ENCODE measurements at regions not wholly inside any gene's neighbourhood (a gene's known extent, or its start where the extent isn't known, plus 50 kb on each side); places are given as distances from the start of the nearest gene placed in this dataset.

GRCh38 chr16:73255031-73255430 is 207.1 kb upstream of the ZFHX3 start:
- DNase-seq (ENCODE audit: low spot score), result no peak

- DNase-seq (ENCODE audit: low spot score), result no peak
Observed at GRCh38 chr16:73253922-73254480, 206.1 kb upstream of the ZFHX3 start.

GRCh38 chr16:73252446-73252845 is 204.5 kb upstream of the ZFHX3 start:
- DNase-seq (ENCODE audit: low spot score), result no peak

- DNase-seq (ENCODE audit: low spot score), result no peak
Observed at GRCh38 chr16:73251608-73252007, 203.7 kb upstream of the ZFHX3 start.

- DNase-seq (ENCODE audit: low spot score), result no peak
Observed at GRCh38 chr16:73248316-73248715, 200.4 kb upstream of the ZFHX3 start.

GRCh38 chr16:73240920-73241319 is 193.0 kb upstream of the ZFHX3 start:
- DNase-seq (ENCODE audit: low spot score), result no peak

GRCh38 chr16:73237601-73238000 is 189.7 kb upstream of the ZFHX3 start:
- no peak for DNase-seq (ENCODE audit: low spot score)

GRCh38 chr16:73234496-73234895 is 186.6 kb upstream of the ZFHX3 start:
- no peak for DNase-seq (ENCODE audit: low spot score)

- DNase-seq (ENCODE audit: low spot score), result no peak
Observed at GRCh38 chr16:73233846-73234424, 186.0 kb upstream of the ZFHX3 start.

- no peak for DNase-seq (ENCODE audit: low spot score)
Observed at GRCh38 chr16:73233329-73233765, 185.4 kb upstream of the ZFHX3 start.

GRCh38 chr16:73232555-73233328 is 184.8 kb upstream of the ZFHX3 start:
- no peak for DNase-seq (ENCODE audit: low spot score)

GRCh38 chr16:73231944-73232554 is 184.1 kb upstream of the ZFHX3 start:
- no peak for DNase-seq (ENCODE audit: low spot score)

GRCh38 chr16:73231379-73231778 is 183.5 kb upstream of the ZFHX3 start:
- no peak for DNase-seq (ENCODE audit: low spot score)

- DNase-seq (ENCODE audit: low spot score), result no peak
Observed at GRCh38 chr16:73230651-73231050, 182.7 kb upstream of the ZFHX3 start.

- no peak for DNase-seq (ENCODE audit: low spot score)
Observed at GRCh38 chr16:73228649-73229048, 180.7 kb upstream of the ZFHX3 start.

GRCh38 chr16:73226675-73227074 is 178.7 kb upstream of the ZFHX3 start:
- DNase-seq (ENCODE audit: low spot score), result no peak

GRCh38 chr16:73225983-73226382 is 178.1 kb upstream of the ZFHX3 start:
- DNase-seq (ENCODE audit: low spot score), result no peak

GRCh38 chr16:73220836-73221235 is 172.9 kb upstream of the ZFHX3 start:
- no peak for DNase-seq (ENCODE audit: low spot score)

GRCh38 chr16:73219176-73219575 is 171.2 kb upstream of the ZFHX3 start:
- DNase-seq (ENCODE audit: low spot score), result no peak

GRCh38 chr16:73217654-73218053 is 169.7 kb upstream of the ZFHX3 start:
- DNase-seq (ENCODE audit: low spot score), result no peak

- DNase-seq (ENCODE audit: low spot score), result no peak
Observed at GRCh38 chr16:73216932-73217331, 169.0 kb upstream of the ZFHX3 start.

GRCh38 chr16:73215678-73216377 is 167.9 kb upstream of the ZFHX3 start:
- no peak for DNase-seq (ENCODE audit: low spot score)
